Ovary (tissue), 7 donors: ENCODE measurements at regions not wholly inside any gene's neighbourhood (a gene's known extent, or its start where the extent isn't known, plus 50 kb on each side); places are given as distances from the start of the nearest gene placed in this dataset.

Source experiments
- DNase-seq, 5 donors: peaks; one replicate each; pipeline ENCODE4 v3.0.0-alpha.2; 2019 to 2020
- H3K27ac ChIP-seq, 2 donors: fragments of 200-600 bp; one replicate each; pipeline versions ENCODE4 v1.5.1 to v1.8.0; 2019 to 2022
- H3K27me3 ChIP-seq: fragments of 200-600 bp; one replicate; pipeline ENCODE4 v1.8.0; 2022
- H3K36me3 ChIP-seq: fragments of 200-600 bp; sonication (generic); one replicate; pipeline ENCODE4 v1.5.1; 2019
- H3K4me1 ChIP-seq: one replicate; pipeline ENCODE4 v1.8.1; 2013; ENCODE audit warnings: mild to moderate bottlenecking, moderate library complexity; ENCODE audit not compliant: insufficient read depth
- H3K4me3 ChIP-seq: fragments of 200-600 bp; sonication (generic); one replicate; pipeline ENCODE4 v1.5.1; 2017
- H3K9me3 ChIP-seq, 2 donors: fragments of 200-600 bp in 1 of 2; sonication (generic) in 1 of 2; one replicate each; pipeline versions ENCODE4 v1.5.1 to v1.8.1; 2013 to 2019; ENCODE audit warnings: mild to moderate bottlenecking in 1 of 2, moderate library complexity in 1 of 2
- CTCF ChIP-seq, 3 donors: fragments of 450-650 bp in 2 of 3; fragments of 200-600 bp in 1 of 3; IDR thresholded peaks; one replicate each; pipeline versions ENCODE4 v1.5.1 to v1.8.0; 2016 to 2022; ENCODE audit warnings: antibody characterized with exemption in 3 of 3, mild to moderate bottlenecking in 1 of 3
- EP300 ChIP-seq: sonication (generic); formaldehyde crosslinking; IDR thresholded peaks from one replicate; pipeline ENCODE4 v1.6.1; 2017; ENCODE audit warnings: antibody characterized with exemption
- POLR2A ChIP-seq: fragments of 450-650 bp; IDR thresholded peaks from one replicate; pipeline ENCODE4 v1.6.1; 2017; ENCODE audit warnings: antibody characterized with exemption, mild to moderate bottlenecking, moderate library complexity
- WGBS, 3 donors: extraction: QIAGEN DNeasy Blood & Tissue Kit in 1 of 3; methylation state at CpG; one replicate each; pipeline versions ENCODE4 v1.1.5 to v1.1.7; 2013 to 2017; 5-methylcytosine and 5-hydroxymethylcytosine counted together
- intact Hi-C, 4 donors: fragments of 100-400 bp; cut with DNase I; formaldehyde crosslinking; loops; one replicate each; pipeline versions ENCODE4 v1.11.0 to v1.15.1; 2022 to 2023
- donor health status: DM: no; HTN: no; CAD: no; lungs with moderate emphysema.
- donor health status: DM: no; HTN: no; CAD: no.
- donor health status: Bipolar disorder and iron deficiency.
- donor health status: DM: no; HTN: no; CAD: no.
- donor health status: DM: yes; HTN: yes; CAD: no.

- no peak overlapping the region for H3K27ac ChIP-seq
- H3K36me3 ChIP-seq: no peaks in the 10 kb centered on the region
- no peak for TF ChIP-seq POLR2A
- TF ChIP-seq EP300: no peak
- no peak for TF ChIP-seq CTCF (IDR thresholded peaks at IDR 0.05)
- no peaks in the 10 kb centered on the region for H3K27me3 ChIP-seq
- intact Hi-C loops: no loop called here
- no peak for DNase-seq
- H3K4me3 ChIP-seq: no peak overlapping the region
- no peaks in the 10 kb centered on the region for H3K4me1 ChIP-seq
- H3K9me3 ChIP-seq: no peaks in the 10 kb centered on the region
- 52 to 70% (median 56%) methylated on average over 3 of the region's 3 CpGs for WGBS, 3 donors
Measured at GRCh38 chr21:15549671-15550070, 180.1 kb upstream of the USP25 start.

DNA sequence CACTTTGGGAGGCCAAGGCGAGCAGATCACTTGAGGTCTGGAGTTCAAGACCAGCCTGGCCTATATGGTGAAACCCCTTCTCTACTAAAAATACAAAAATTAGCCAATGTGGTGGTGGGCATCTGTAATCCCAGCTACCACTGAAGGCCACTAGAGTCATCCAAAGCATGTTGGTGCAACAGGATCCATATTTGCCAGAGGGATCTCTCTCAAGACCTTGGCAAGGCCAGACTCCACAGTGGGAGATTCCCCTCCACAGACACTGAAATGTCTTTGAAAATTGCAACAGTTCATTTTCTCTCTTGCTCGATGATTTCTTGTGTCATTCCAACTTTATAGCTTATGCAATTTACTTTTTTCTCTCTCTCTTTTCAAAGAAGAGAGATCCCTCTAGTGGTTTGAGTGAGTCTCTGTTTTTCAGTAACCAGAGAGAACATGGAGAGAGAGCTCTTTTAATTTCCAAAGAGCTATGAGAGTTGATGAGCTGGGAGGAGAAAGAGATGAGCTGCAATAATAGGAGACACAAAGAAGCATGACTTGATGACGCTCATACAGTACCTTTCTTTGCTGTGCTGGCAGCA lies 176.8 kb upstream of the USP25 start:
- H3K36me3 ChIP-seq: no peaks in the 10 kb centered on the region
- intact Hi-C loops: no loop called here
- TF ChIP-seq CTCF (IDR thresholded peaks at IDR 0.05) (no peak), POLR2A (no peak), EP300 (no peak)
- H3K27me3 ChIP-seq: no peaks in the 10 kb centered on the region
- no peaks in the 10 kb centered on the region for H3K4me1 ChIP-seq
- no peak overlapping the region for H3K27ac ChIP-seq
- DNase-seq: no peak
- WGBS, 3 donors: 33 to 51% (median 46%) methylated on average over 3 of the region's 3 CpGs
- H3K4me3 ChIP-seq: no peak overlapping the region
- no peaks in the 10 kb centered on the region for H3K9me3 ChIP-seq

GRCh38 chr21:15557925-15558324 lies 171.9 kb upstream of the USP25 start:
- no peaks in the 10 kb centered on the region for H3K4me1 ChIP-seq
- no peak for DNase-seq
- intact Hi-C loops: no loop called here
- TF ChIP-seq POLR2A: no peak
- TF ChIP-seq EP300: no peak
- no peak for TF ChIP-seq CTCF (IDR thresholded peaks at IDR 0.05)
- H3K4me3 ChIP-seq: no peak overlapping the region
- H3K27ac ChIP-seq: no peak overlapping the region
- no peaks in the 10 kb centered on the region for H3K36me3 ChIP-seq
- H3K27me3 ChIP-seq: no peaks in the 10 kb centered on the region
- 84 to 96% (median 85%) methylated on average over 4 of the region's 4 CpGs for WGBS, 3 donors
- H3K9me3 ChIP-seq: no peaks in the 10 kb centered on the region

GRCh38 chr21:15558884-15559283 lies 170.9 kb upstream of the USP25 start:
- Histone ChIP-seq H3K9me3 (no peaks in the 10 kb centered on the region), H3K27ac (no peak overlapping the region), H3K4me3 (no peak overlapping the region), H3K27me3 (no peaks in the 10 kb centered on the region), H3K36me3 (no peaks in the 10 kb centered on the region), H3K4me1 (no peaks in the 10 kb centered on the region)
- 67 to 90% (median 73%) methylated on average over 1 of the region's 1 CpG for WGBS, 3 donors
- DNase-seq: no peak
- intact Hi-C loops: no loop called here
- TF ChIP-seq POLR2A: no peak
- no peak for TF ChIP-seq EP300
- no peak for TF ChIP-seq CTCF (IDR thresholded peaks at IDR 0.05)
